ENCODE measurements at regions not wholly inside any gene's neighbourhood (a gene's known extent, or its start where the extent isn't known, plus 50 kb on each side); places are given as distances from the start of the nearest gene placed in this dataset.
"Not testable (repeated sequence)": the region's sequence is repeated elsewhere in the genome, so short reads cannot be mapped to it uniquely, and the experiment has no call there.

GRCh38 chr14:48714366-48714765 is 871.8 kb downstream of the RPS29 start:
- DNase-seq (ENCODE audit: extremely low read depth, low read depth), result no peak
- no peak overlapping the region for H3K4me3 ChIP-seq (replicated peaks; ENCODE audit: low read depth, low read length)
- TF ChIP-seq CTCF (IDR thresholded peaks at IDR 0.05; ENCODE audit: low read depth, low read length, missing control alignments), result no peak

- DNase-seq (ENCODE audit: extremely low read depth, low read depth), result no peak
- no peak for TF ChIP-seq CTCF (IDR thresholded peaks at IDR 0.05; ENCODE audit: low read depth, low read length, missing control alignments)
- H3K4me3 ChIP-seq (replicated peaks; ENCODE audit: low read depth, low read length), result no peak overlapping the region
Measured at GRCh38 chr14:48710133-48710532, 876.0 kb downstream of the RPS29 start.

GRCh38 chr14:48709277-48709785 is 876.8 kb downstream of the RPS29 start:
- no peak for DNase-seq (ENCODE audit: extremely low read depth, low read depth)
- H3K4me3 ChIP-seq (replicated peaks; ENCODE audit: low read depth, low read length), result no peak overlapping the region
- TF ChIP-seq CTCF (IDR thresholded peaks at IDR 0.05; ENCODE audit: low read depth, low read length, missing control alignments), result no peak

DNA sequence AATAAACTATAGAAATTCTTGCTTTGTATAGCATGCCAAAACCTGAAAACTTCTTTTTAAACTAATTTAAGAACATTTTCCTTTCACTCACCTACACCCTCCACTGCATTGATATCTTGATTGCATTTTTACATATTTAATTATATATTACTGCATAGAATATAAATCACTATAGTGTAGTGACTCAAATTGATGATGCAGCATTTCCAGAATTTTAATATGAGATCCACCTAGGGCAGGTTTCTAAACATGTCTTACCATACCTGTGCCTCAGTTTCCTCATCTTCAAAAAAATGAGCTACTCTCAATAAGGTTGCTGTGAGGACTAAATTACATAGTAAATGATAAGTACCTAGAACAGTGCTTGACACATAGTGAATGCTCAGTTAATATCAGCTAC is 881.5 kb downstream of the RPS29 start:
- H3K4me3 ChIP-seq (replicated peaks; ENCODE audit: low read depth, low read length), result no peak overlapping the region
- no peak for TF ChIP-seq CTCF (IDR thresholded peaks at IDR 0.05; ENCODE audit: low read depth, low read length, missing control alignments)
- DNase-seq (ENCODE audit: extremely low read depth, low read depth), result no peak

DNA sequence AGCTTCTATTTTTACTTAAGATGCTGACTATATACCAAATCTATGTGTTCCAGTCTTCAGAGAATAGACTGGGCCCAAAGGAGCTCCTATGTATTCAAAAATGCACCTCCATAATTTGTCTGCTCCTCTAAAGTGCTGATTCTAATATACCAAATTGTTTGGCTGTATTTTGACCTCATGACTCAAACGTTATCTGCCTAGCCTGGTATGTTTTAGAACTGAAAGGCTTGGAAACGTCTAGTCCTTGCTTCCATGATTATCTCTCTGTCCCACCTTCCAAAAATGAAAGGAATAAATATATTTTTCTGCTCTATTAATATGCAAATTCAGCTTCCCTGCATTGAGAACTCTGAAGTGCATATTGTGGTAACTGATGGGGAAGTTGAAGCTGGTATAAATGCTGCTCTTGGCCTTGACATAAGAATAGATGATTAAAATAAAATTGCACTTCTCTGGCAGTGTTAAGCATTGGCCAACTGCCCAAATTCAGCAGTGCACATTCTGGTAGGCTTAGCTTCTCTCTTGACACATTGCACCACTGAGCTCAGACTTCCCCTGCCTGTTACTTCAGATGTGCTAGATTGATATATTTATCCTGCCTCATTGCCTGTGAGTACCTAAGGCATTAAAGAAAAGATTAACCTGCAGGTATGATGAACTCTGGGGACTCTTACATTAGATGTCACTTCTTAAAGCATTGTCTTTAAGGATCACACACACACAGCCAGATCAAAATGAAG is 882.3 kb downstream of the RPS29 start:
- no peak overlapping the region for H3K4me3 ChIP-seq (replicated peaks; ENCODE audit: low read depth, low read length)
- TF ChIP-seq CTCF (IDR thresholded peaks at IDR 0.05; ENCODE audit: low read depth, low read length, missing control alignments), result no peak
- DNase-seq (ENCODE audit: extremely low read depth, low read depth), result no peak

GRCh38 chr14:48697362-48697761 is 888.8 kb downstream of the RPS29 start:
- not testable (repeated sequence) for DNase-seq (ENCODE audit: extremely low read depth, low read depth); H3K4me3 ChIP-seq (replicated peaks; ENCODE audit: low read depth, low read length)

GRCh38 chr14:48693793-48694192 is 892.4 kb downstream of the RPS29 start:
- H3K4me3 ChIP-seq (replicated peaks; ENCODE audit: low read depth, low read length), result no peak overlapping the region
- DNase-seq (ENCODE audit: extremely low read depth, low read depth), result no peak
- TF ChIP-seq CTCF (IDR thresholded peaks at IDR 0.05; ENCODE audit: low read depth, low read length, missing control alignments), result no peak
